ENCODE measurements at regions not wholly inside any gene's neighbourhood (a gene's known extent, or its start where the extent isn't known, plus 50 kb on each side); places are given as distances from the start of the nearest gene placed in this dataset.

DNA sequence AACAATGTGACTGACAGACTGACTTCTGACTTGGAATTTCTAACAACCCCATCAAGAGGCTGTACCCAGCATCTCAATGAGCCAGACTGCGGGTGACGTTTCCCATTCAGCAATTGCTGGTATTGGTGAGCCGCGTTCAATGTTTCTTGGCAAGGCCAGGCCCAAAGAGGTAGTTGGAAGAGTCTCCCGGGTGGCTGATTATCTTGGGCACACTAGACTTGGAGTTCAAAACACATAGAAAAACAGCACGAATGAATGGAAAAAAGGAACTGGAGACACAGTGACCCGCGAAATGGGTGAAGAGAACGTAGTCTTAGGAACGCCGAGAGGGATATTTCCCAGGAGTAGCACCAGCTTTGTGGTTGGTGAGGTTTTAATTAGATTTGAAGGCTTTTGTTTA is 81.1 kb upstream of the SLC22A11 start:
- H3K27me3 Mint-ChIP-seq: peaks cover 21 to 23% of the 10 kb centered on the region in 2 donors
- no peak for DNase-seq

DNA sequence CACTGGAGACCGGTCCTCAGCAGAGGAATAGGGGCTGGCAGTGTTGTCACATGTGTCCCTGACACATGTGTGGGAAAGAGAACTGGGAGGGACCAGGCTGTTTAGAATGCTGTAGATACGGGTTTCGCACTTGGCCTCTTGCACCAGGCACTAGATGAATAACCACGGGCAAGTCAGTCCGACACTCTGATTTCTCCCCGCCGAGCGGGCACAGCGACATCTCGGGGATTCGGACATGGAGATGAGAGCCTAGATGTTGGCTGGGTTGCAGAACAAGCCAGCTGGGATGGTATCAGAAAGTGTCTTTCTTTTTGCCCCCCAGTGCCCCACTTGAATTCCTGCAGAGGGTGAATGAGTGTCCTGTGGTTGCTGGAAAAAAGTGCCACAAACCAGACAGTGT is 80.6 kb upstream of the SLC22A11 start:
- POLR2A ChIA-PET (ENCODE audit: partially characterized antibody): no interaction called here
- CTCF ChIA-PET (ENCODE audit: partially characterized antibody): interaction anchor here (1.6 kb wide), 1 partner anchor 26 kb away, joined by 9 read pairs; no protein-coding TSS in a partner anchor
- H3K9me3 ChIP-seq (ENCODE audit: control insufficient read depth in 1 of 2, low read length in 2 of 2): no peaks in the 10 kb centered on the region
- H3K4me1 ChIP-seq (ENCODE audit: insufficient read depth, low read length): no peaks in the 10 kb centered on the region
- H3K27me3 Mint-ChIP-seq: peaks cover 24 to 27% of the 10 kb centered on the region in 2 donors
- H3K27ac ChIP-seq (ENCODE audit: low read depth, low read length): no peak overlapping the region
- no peak overlapping the region for H3K4me3 ChIP-seq (ENCODE audit: low read length in 2 of 2)
- no peaks in the 10 kb centered on the region for H3K4me1 Mint-ChIP-seq
- intact Hi-C loops (cut with micrococcal nuclease): no loop called here
- DNase-seq: no peak
- H3K4me3 Mint-ChIP-seq: no peak overlapping the region
- H3K36me3 ChIP-seq (ENCODE audit: insufficient read depth, low read length): no peaks in the 10 kb centered on the region
- peaks cover 0 to 3% (median under 1%) of the 10 kb centered on the region in 8 donors for H3K9me3 Mint-ChIP-seq
- no peak overlapping the region for H3K27ac Mint-ChIP-seq
- no peaks in the 10 kb centered on the region for H3K36me3 Mint-ChIP-seq
- no peaks in the 10 kb centered on the region for H3K27me3 ChIP-seq (ENCODE audit: insufficient read depth, low read length)

More for the DNA sequence above, 81.1 kb upstream of the SLC22A11 start:
- no peak overlapping the region for H3K27ac ChIP-seq (ENCODE audit: low read depth, low read length)
- Mint-ChIP-seq H3K36me3 (no peaks in the 10 kb centered on the region), H3K4me1 (peaks cover 0 to under 1% (median 0%) of the 10 kb centered on the region in 4 donors), H3K9me3 (peaks cover 0 to 3% (median under 1%) of the 10 kb centered on the region in 8 donors), H3K4me3 (no peak overlapping the region), H3K27ac (no peak overlapping the region)
- H3K4me3 ChIP-seq (ENCODE audit: low read length in 2 of 2): no peak overlapping the region
- CTCF ChIA-PET (ENCODE audit: partially characterized antibody): interaction anchor here (1.6 kb wide), 1 partner anchor 25 kb away, joined by 9 read pairs; no protein-coding TSS in a partner anchor
- POLR2A ChIA-PET (ENCODE audit: partially characterized antibody): no interaction called here
- no peaks in the 10 kb centered on the region for H3K27me3 ChIP-seq (ENCODE audit: insufficient read depth, low read length)
- H3K4me1 ChIP-seq (ENCODE audit: insufficient read depth, low read length): peaks cover under 1% of the 10 kb centered on the region
- H3K9me3 ChIP-seq (ENCODE audit: control insufficient read depth in 1 of 2, low read length in 2 of 2): no peaks in the 10 kb centered on the region
- intact Hi-C loops (cut with micrococcal nuclease): no loop called here
- H3K36me3 ChIP-seq (ENCODE audit: insufficient read depth, low read length): no peaks in the 10 kb centered on the region

- Mint-ChIP-seq H3K27ac (no peak overlapping the region), H3K27me3 (peaks cover 22 to 28% of the 10 kb centered on the region in 2 donors), H3K36me3 (no peaks in the 10 kb centered on the region), H3K4me1 (no peaks in the 10 kb centered on the region), H3K9me3 (peaks cover 0 to under 1% (median 0%) of the 10 kb centered on the region in 8 donors), H3K4me3 (no peak overlapping the region)
- intact Hi-C loops (cut with micrococcal nuclease): no loop called here
- ChIA-PET POLR2A (ENCODE audit: partially characterized antibody) (no interaction called here), CTCF (ENCODE audit: partially characterized antibody) (no interaction called here)
- no peaks in the 10 kb centered on the region for H3K9me3 ChIP-seq (ENCODE audit: control insufficient read depth in 1 of 2, low read length in 2 of 2)
- no peak overlapping the region for H3K4me3 ChIP-seq (ENCODE audit: low read length in 2 of 2)
- H3K4me1 ChIP-seq (ENCODE audit: insufficient read depth, low read length): no peaks in the 10 kb centered on the region
- no peak for DNase-seq
- no peak overlapping the region for H3K27ac ChIP-seq (ENCODE audit: low read depth, low read length)
- H3K36me3 ChIP-seq (ENCODE audit: insufficient read depth, low read length): no peaks in the 10 kb centered on the region
- H3K27me3 ChIP-seq (ENCODE audit: insufficient read depth, low read length): no peaks in the 10 kb centered on the region
These were observed 78.9 kb upstream of the SLC22A11 start for GRCh38 chr11:64476881-64477280.

DNA sequence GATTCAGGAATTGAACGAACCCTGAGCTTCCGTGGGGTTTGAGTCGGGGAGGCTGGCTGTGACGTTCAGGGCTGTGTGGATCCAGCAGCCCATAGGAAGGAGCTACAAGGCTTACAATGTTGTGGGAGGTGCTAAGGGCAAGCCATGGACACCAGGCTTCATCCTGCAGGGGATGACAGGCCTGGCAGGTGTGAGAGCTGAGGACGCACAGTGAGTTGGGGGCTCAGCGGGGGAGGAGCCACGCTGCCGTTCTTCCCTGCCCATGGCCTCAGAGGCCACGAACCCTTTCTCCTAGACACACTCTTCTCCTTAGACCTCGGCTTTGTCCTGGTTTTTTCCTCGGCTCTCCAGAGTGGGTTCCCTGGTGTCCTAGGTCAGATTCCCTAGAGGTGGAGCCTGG is 78.1 kb upstream of the SLC22A11 start:
- ChIA-PET POLR2A (ENCODE audit: partially characterized antibody) (no interaction called here), CTCF (ENCODE audit: partially characterized antibody) (interaction anchor here (2.6 kb wide), 1 partner anchor 29 kb away, joined by 7 read pairs; no protein-coding TSS in a partner anchor)
- Mint-ChIP-seq H3K9me3 (no peaks in the 10 kb centered on the region), H3K27me3 (peaks cover 22 to 33% of the 10 kb centered on the region in 2 donors), H3K4me1 (no peaks in the 10 kb centered on the region), H3K27ac (no peak overlapping the region), H3K36me3 (no peaks in the 10 kb centered on the region), H3K4me3 (peak overlapping the region in 1 of 8 donors; percentile 30)
- no peak for DNase-seq
- intact Hi-C loops (cut with micrococcal nuclease): no loop called here
- no peaks in the 10 kb centered on the region for H3K36me3 ChIP-seq (ENCODE audit: insufficient read depth, low read length)
- no peaks in the 10 kb centered on the region for H3K9me3 ChIP-seq (ENCODE audit: control insufficient read depth in 1 of 2, low read length in 2 of 2)
- no peaks in the 10 kb centered on the region for H3K27me3 ChIP-seq (ENCODE audit: insufficient read depth, low read length)
- no peak overlapping the region for H3K27ac ChIP-seq (ENCODE audit: low read depth, low read length)
- no peaks in the 10 kb centered on the region for H3K4me1 ChIP-seq (ENCODE audit: insufficient read depth, low read length)
- H3K4me3 ChIP-seq (ENCODE audit: low read length in 2 of 2): no peak overlapping the region

- intact Hi-C loops (cut with micrococcal nuclease): no loop called here
- Histone ChIP-seq H3K4me1 (ENCODE audit: insufficient read depth, low read length) (no peaks in the 10 kb centered on the region), H3K4me3 (ENCODE audit: low read length in 2 of 2) (no peak overlapping the region), H3K27me3 (ENCODE audit: insufficient read depth, low read length) (no peaks in the 10 kb centered on the region), H3K36me3 (ENCODE audit: insufficient read depth, low read length) (no peaks in the 10 kb centered on the region), H3K9me3 (ENCODE audit: control insufficient read depth in 1 of 2, low read length in 2 of 2) (no peaks in the 10 kb centered on the region), H3K27ac (ENCODE audit: low read depth, low read length) (no peak overlapping the region)
- H3K9me3 Mint-ChIP-seq: no peaks in the 10 kb centered on the region
- no peak overlapping the region for H3K27ac Mint-ChIP-seq
- DNase-seq: no peak
- H3K36me3 Mint-ChIP-seq: no peaks in the 10 kb centered on the region
- CTCF ChIA-PET (ENCODE audit: partially characterized antibody): no interaction called here
- H3K4me1 Mint-ChIP-seq: peaks cover 0 to 4% (median 0%) of the 10 kb centered on the region in 4 donors
- no peak overlapping the region for H3K4me3 Mint-ChIP-seq
- POLR2A ChIA-PET (ENCODE audit: partially characterized antibody): no interaction called here
- H3K27me3 Mint-ChIP-seq: peaks cover 15 to 39% of the 10 kb centered on the region in 2 donors
These were observed 73.2 kb upstream of the SLC22A11 start for GRCh38 chr11:64482588-64482987.

DNA sequence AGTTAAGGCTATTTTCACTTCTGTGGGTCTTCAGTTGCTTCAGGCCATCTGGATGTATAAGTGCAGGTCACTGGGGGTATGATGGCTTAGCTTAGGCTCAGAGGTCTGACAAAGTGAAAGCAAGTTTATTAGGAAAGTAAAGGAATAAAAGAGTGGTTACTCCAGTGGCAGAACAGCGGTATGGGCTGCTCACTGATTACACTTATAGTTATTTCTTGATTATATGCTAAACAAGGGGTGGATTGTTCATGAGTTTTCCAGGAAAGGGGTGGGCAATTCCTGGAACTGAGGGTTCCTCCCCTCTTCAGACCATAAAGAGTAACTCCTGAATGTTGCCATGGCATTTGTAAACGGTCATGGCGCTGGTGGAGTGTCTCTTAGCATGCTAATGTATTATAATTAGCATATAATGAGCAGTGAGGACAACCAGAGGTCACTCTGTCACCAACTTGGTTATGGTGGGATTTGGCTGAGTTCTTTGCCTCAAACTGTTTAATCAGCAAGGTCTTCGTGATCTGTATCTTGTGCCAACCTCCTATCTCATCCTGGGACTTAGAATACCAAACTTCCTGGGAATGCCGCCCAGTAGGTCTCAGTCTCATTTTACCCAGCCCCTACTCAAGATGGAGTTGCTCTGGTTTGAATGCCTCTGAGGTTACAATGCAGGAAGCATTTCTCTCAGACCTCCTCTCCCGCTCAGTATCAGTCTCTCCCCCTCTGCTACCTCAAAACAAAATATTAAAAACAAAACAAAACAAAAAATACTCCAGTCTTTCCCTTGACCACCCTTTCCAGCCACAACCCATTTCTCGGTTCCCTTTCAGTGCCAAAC is 71.3 kb upstream of the SLC22A11 start:
- no peak overlapping the region for H3K4me3 ChIP-seq (ENCODE audit: low read length in 2 of 2)
- Mint-ChIP-seq H3K27me3 (peaks cover 14 to 45% of the 10 kb centered on the region in 2 donors), H3K27ac (no peak overlapping the region), H3K36me3 (no peaks in the 10 kb centered on the region), H3K9me3 (no peaks in the 10 kb centered on the region), H3K4me1 (peaks cover 0 to 6% (median under 1%) of the 10 kb centered on the region in 4 donors), H3K4me3 (no peak overlapping the region)
- no peak for DNase-seq
- ChIA-PET POLR2A (ENCODE audit: partially characterized antibody) (no interaction called here), CTCF (ENCODE audit: partially characterized antibody) (no interaction called here)
- no peaks in the 10 kb centered on the region for H3K9me3 ChIP-seq (ENCODE audit: control insufficient read depth in 1 of 2, low read length in 2 of 2)
- no peaks in the 10 kb centered on the region for H3K27me3 ChIP-seq (ENCODE audit: insufficient read depth, low read length)
- H3K36me3 ChIP-seq (ENCODE audit: insufficient read depth, low read length): no peaks in the 10 kb centered on the region
- intact Hi-C loops (cut with micrococcal nuclease): no loop called here
- no peak overlapping the region for H3K27ac ChIP-seq (ENCODE audit: low read depth, low read length)
- no peaks in the 10 kb centered on the region for H3K4me1 ChIP-seq (ENCODE audit: insufficient read depth, low read length)

DNA sequence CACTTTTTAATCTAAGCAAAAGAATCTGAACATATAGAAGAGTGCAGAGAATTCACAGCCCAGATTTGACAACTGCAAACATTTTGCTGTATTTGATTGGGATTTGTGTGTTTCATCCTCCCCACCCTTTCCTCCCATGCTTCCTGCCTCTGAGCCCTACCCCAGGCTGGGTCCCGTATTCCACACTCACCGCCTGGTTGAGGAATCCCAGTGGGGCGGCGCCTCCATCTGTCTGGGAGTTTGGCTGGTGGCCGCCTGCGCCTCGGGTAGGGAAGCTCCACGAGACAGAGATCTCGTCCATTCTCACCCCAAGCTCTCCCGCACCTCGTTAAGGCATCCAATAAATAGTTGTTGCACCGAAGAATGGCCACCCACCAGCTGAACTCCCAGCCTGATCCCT is 70.7 kb upstream of the SLC22A11 start:
- DNase-seq: no peak
- Histone ChIP-seq H3K27ac (ENCODE audit: low read depth, low read length) (no peak overlapping the region), H3K4me3 (ENCODE audit: low read length in 2 of 2) (no peak overlapping the region), H3K9me3 (ENCODE audit: control insufficient read depth in 1 of 2, low read length in 2 of 2) (no peaks in the 10 kb centered on the region), H3K27me3 (ENCODE audit: insufficient read depth, low read length) (no peaks in the 10 kb centered on the region), H3K36me3 (ENCODE audit: insufficient read depth, low read length) (no peaks in the 10 kb centered on the region), H3K4me1 (ENCODE audit: insufficient read depth, low read length) (no peaks in the 10 kb centered on the region)
- peaks cover 2 to 12% (median 5%) of the 10 kb centered on the region in 4 donors for H3K4me1 Mint-ChIP-seq
- H3K27me3 Mint-ChIP-seq: peaks cover 15 to 47% of the 10 kb centered on the region in 2 donors
- no peaks in the 10 kb centered on the region for H3K36me3 Mint-ChIP-seq
- no peak overlapping the region for H3K27ac Mint-ChIP-seq
- POLR2A ChIA-PET (ENCODE audit: partially characterized antibody): no interaction called here
- no peak overlapping the region for H3K4me3 Mint-ChIP-seq
- intact Hi-C loops (cut with micrococcal nuclease): no loop called here
- CTCF ChIA-PET (ENCODE audit: partially characterized antibody): no interaction called here
- H3K9me3 Mint-ChIP-seq: no peaks in the 10 kb centered on the region
